OCI-LY3 (cell line): ENCODE measurements at regions not wholly inside any gene's neighbourhood (a gene's known extent, or its start where the extent isn't known, plus 50 kb on each side); places are given as distances from the start of the nearest gene placed in this dataset.
"Not testable (repeated sequence)": the region's sequence is repeated elsewhere in the genome, so short reads cannot be mapped to it uniquely, and the experiment has no call there.

ENCODE experiments used
- H2AFZ ChIP-seq: fragments of 200-600, 300-600 bp; shearing (Covaris generic); 2 replicates; pipeline ENCODE4 v1.6.0; 2014; ENCODE audit warnings: antibody characterized with exemption, low read depth, low read length
- H3K27ac ChIP-seq: fragments of 200-600, 300-600 bp; sonication (generic); 2 replicates; pipeline ENCODE4 v1.5.1; 2014; ENCODE audit warnings: mild to moderate bottlenecking, low read length, moderate library complexity, mixed read lengths
- H3K27me3 ChIP-seq: fragments of 200-600, 300-600 bp; sonication (generic); 2 replicates; pipeline ENCODE4 v1.6.1; 2014; ENCODE audit warnings: low read depth, low read length, mixed read lengths
- H3K36me3 ChIP-seq: fragments of 200-600, 300-600 bp; sonication (generic); replicated peaks from 2 replicates; pipeline ENCODE3; 2014; ENCODE audit warnings: low read depth, low read length, mixed read lengths
- H3K4me1 ChIP-seq: fragments of 300-600, 200-600 bp; sonication (generic); 2 replicates; pipeline ENCODE4 v1.6.1; 2014; ENCODE audit warnings: low read length, mixed read lengths
- H3K4me2 ChIP-seq: fragments of 200-600, 300-600 bp; sonication (generic); 2 replicates; pipeline ENCODE4 v1.6.1; 2014; ENCODE audit warnings: low read length, mixed read lengths
- H3K4me3 ChIP-seq: fragments of 300-600, 200-600 bp; sonication (generic); 2 replicates; pipeline ENCODE4 v1.5.1; 2014; ENCODE audit warnings: antibody characterized with exemption, mild to moderate bottlenecking, low read length, moderate library complexity
- H3K79me2 ChIP-seq: fragments of 300-600, 200-600 bp; shearing (Covaris generic); 2 replicates; pipeline ENCODE4 v1.6.1; 2014; ENCODE audit warnings: mild to moderate bottlenecking, low read length, mixed read lengths
- H3K9ac ChIP-seq: fragments of 300-600, 200-600 bp; shearing (Covaris generic); 2 replicates; pipeline ENCODE4 v1.6.0; 2014; ENCODE audit warnings: mild to moderate bottlenecking, low read length, moderate library complexity
- H3K9me3 ChIP-seq: fragments of 200-600, 300-600 bp; shearing (Covaris generic); 2 replicates; pipeline ENCODE4 v1.6.1; 2014; ENCODE audit warnings: low read length, mixed read lengths; ENCODE audit not compliant: insufficient read depth
- H4K20me1 ChIP-seq: fragments of 200-600, 300-600 bp; sonication (generic); 2 replicates; pipeline ENCODE4 v1.6.1; 2016; ENCODE audit warnings: low read length, mixed read lengths; ENCODE audit not compliant: insufficient read depth
- CTCF ChIP-seq: fragments of 200-600, 300-600 bp; sonication (generic); IDR thresholded peaks from 2 replicates; pipeline ENCODE4 v1.5.1; 2014; ENCODE audit warnings: antibody characterized with exemption, low read length, low read depth
- EZH2phosphoT487 ChIP-seq: fragments of 200-600 bp; shearing (Covaris generic); IDR thresholded peaks from 2 replicates; pipeline ENCODE4 v1.6.1; 2018; ENCODE audit warnings: antibody characterized with exemption, mixed run types, low read depth

- no peaks in the 10 kb centered on the region for H3K4me1 ChIP-seq
- TF ChIP-seq CTCF (no peak), EZH2phosphoT487 (no peak)
- no peak overlapping the region for H3K27ac ChIP-seq
- no peak overlapping the region for H2AFZ ChIP-seq
- H3K27me3 ChIP-seq = no peaks in the 10 kb centered on the region
- no peak overlapping the region for H3K4me3 ChIP-seq
- no peak overlapping the region for H3K4me2 ChIP-seq
- H3K9me3 ChIP-seq = no peaks in the 10 kb centered on the region
- H3K79me2 ChIP-seq = no peaks in the 10 kb centered on the region
- no peaks in the 10 kb centered on the region for H3K36me3 ChIP-seq
- no peak overlapping the region for H3K9ac ChIP-seq
- H4K20me1 ChIP-seq = no peaks in the 10 kb centered on the region
These were observed 428.7 kb upstream of the AKR1E2 start for GRCh38 chr10:4397337-4397736.

- Histone ChIP-seq H3K27ac (no peak overlapping the region), H4K20me1 (no peaks in the 10 kb centered on the region), H3K36me3 (no peaks in the 10 kb centered on the region), H3K4me1 (no peaks in the 10 kb centered on the region), H2AFZ (no peak overlapping the region), H3K27me3 (no peaks in the 10 kb centered on the region), H3K4me2 (no peak overlapping the region), H3K4me3 (no peak overlapping the region), H3K9ac (no peak overlapping the region), H3K9me3 (no peaks in the 10 kb centered on the region), H3K79me2 (no peaks in the 10 kb centered on the region)
- TF ChIP-seq EZH2phosphoT487 (no peak), CTCF (no peak)
These were observed 429.4 kb upstream of the AKR1E2 start for GRCh38 chr10:4396401-4397283.

GRCh38 chr10:4395731-4396130 is 430.3 kb upstream of the AKR1E2 start:
- Histone ChIP-seq H4K20me1 (no peaks in the 10 kb centered on the region), H3K9me3 (no peaks in the 10 kb centered on the region), H3K79me2 (no peaks in the 10 kb centered on the region), H3K27me3 (no peaks in the 10 kb centered on the region), H3K9ac (no peak overlapping the region), H2AFZ (no peak overlapping the region), H3K4me2 (no peak overlapping the region), H3K36me3 (no peaks in the 10 kb centered on the region), H3K27ac (no peak overlapping the region), H3K4me1 (no peaks in the 10 kb centered on the region), H3K4me3 (no peak overlapping the region)
- TF ChIP-seq EZH2phosphoT487 (no peak), CTCF (no peak)

GRCh38 chr10:4394455-4394854 is 431.6 kb upstream of the AKR1E2 start:
- H3K27ac ChIP-seq, H3K9me3 ChIP-seq, H3K4me1 ChIP-seq, H3K9ac ChIP-seq, H3K4me2 ChIP-seq, H3K36me3 ChIP-seq, H3K79me2 ChIP-seq, H3K27me3 ChIP-seq, H2AFZ ChIP-seq, H3K4me3 ChIP-seq, H4K20me1 ChIP-seq: not testable (repeated sequence)
